SU-DHL-6 (cell line): ENCODE measurements at regions not wholly inside any gene's neighbourhood (a gene's known extent, or its start where the extent isn't known, plus 50 kb on each side); places are given as distances from the start of the nearest gene placed in this dataset.

Experiments used
- CTCF ChIP-seq: fragments of 200-600 bp; sonication (generic); IDR thresholded peaks from one replicate; pipeline ENCODE4 v1.5.1; 2017; ENCODE audit warnings: antibody characterized with exemption, mild to moderate bottlenecking, low read length, moderate library complexity; ENCODE audit not compliant: insufficient read depth, poor library complexity, severe bottlenecking
- EZH2phosphoT487 ChIP-seq: fragments of 200-600 bp; sonication (generic), shearing (Covaris generic); conservative IDR thresholded peaks from 2 replicates; pipeline ENCODE4 v1.6.1; 2018; ENCODE audit warnings: mild to moderate bottlenecking, antibody characterized with exemption, low read length, moderate library complexity, mixed read lengths

GRCh38 chr2:64730551-64731262, 77.0 kb upstream of the SERTAD2 start:
- TF ChIP-seq CTCF: no peak
- no peak for TF ChIP-seq EZH2phosphoT487
